ENCODE measurements at regions not wholly inside any gene's neighbourhood (a gene's known extent, or its start where the extent isn't known, plus 50 kb on each side); places are given as distances from the start of the nearest gene placed in this dataset.

- TF ChIP-seq CTCF (IDR thresholded peaks at IDR 0.05) = no peak
- TF ChIP-seq POLR2A (IDR thresholded peaks at IDR 0.05) = no peak
Measured at GRCh38 chr2:34799556-34799955, 1200.5 kb upstream of the FAM98A start.

Measured in uterus (tissue), 2 donors.